H4 (cell line): ENCODE measurements at regions not wholly inside any gene's neighbourhood (a gene's known extent, or its start where the extent isn't known, plus 50 kb on each side); places are given as distances from the start of the nearest gene placed in this dataset.

Experiments used
- DNase-seq: peaks from one replicate; pipeline ENCODE4 v3.0.0-alpha.2; 2015; ENCODE audit warnings: low spot score

DNA sequence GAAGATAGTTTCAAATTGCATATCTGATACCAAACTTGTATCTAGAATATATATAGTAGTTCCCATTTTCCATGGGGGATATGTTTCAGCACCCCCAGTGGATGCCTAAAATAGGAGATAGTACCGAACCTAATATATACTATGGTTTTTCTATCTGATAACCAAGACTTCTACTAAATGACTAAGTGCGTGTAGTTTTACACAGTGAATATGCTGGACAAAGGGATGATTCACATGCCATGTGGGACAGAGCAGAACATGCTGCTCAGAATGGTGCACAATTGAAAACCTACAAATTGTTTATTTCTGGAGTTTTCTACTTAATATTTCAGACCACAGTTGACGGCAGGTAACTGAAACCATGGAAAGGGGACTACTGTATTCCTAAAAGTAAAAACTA, 73.4 kb upstream of the TP63 start:
- DNase-seq = no peak

DNA sequence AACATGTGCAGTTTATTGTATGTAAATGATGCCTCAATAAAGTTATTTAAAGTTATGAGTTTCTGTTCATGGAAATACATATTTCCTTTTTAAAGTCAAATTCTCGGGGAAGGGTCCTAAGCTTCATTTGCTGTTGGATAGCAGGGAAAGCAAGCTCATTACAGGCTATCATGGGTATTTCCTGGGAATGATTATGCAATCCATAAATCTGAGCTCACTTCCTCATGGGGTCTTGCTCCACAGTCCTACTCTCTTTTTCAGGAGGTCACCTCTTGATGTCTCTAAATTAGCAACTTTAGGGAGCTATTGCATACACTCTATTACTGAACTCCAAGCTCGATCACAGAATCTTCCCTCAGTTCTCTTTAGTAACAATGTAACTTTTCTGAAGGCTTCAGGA, 69.9 kb upstream of the TP63 start:
- DNase-seq = no peak

DNA sequence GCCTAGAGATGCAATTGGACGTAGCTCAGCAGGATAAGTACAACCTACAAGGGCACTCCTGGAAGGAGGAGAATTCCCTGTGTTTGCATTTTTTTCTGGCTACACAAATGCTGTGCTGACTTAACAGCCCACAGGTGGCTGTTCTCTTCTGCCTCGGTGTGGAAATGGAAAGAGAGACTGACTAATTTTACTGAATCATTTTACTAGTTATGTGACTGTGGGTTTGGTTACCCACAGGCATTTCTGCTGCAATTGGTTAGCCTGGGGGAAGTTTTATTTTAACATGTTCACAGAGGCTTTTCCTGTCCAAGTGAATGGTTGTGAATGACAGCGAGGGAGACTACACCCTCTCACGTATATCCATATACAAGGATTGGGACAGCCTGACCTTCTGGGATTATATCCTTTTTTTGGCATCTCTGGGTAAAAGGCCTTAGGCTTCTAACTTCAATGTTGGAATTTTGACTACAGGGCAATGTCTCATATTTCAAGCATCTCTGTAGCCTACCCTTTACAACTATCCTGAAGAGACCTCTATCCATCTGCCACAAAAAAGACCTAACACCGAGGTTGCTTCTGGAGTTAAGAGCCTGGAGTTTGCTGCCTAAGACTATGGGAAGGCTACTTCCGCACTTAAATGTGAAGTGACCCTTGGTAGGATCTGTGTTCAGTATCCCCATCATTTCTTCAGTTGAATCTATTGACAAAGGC, 67.2 kb upstream of the TP63 start:
- DNase-seq = peak; percentile 96

DNA sequence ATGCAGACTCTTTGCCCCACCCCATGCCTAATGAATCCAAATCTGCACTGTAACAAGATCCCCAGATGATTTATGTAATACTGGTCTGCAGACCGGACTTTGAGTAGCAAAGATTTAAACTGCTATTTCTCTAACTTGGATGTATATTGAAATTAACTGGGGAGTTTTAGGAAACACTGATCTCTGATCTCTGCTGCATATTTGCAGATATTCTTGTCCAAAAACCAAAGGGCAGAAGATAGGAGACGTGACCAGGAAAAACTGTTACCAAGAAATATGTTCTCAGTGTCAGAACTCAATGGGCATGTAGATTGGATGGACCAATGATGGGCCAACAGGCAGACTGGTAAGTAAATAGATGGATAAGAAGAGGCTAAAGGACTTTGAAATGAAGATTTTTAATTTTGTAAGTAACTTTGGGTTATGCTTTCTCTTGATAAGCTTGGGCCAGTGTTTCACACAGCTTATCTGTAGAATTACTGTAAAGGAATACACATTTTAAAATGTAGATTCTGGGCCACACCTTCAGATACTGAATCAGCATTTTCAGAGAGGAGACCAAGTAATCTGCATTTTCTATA, 64.5 kb upstream of the TP63 start:
- no peak for DNase-seq

DNA sequence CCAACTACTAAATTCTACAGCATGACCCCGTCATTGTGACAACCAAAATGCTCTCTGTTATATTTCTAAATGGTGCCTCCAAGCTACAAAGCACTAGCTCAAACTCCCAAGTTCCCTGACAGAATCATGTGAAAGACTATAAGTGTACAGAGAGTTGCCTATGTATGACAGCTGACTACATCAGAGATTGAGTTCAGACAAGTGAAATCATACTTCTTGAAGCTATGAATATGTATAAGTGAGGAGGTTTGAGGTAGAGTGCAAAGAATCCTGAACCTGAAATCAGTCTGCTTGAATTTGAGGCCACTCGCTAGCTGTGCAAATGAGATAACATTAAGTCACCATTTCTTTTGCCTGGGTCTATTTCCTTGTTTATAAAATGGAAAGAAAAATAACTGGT, 63.9 kb upstream of the TP63 start:
- no peak for DNase-seq

DNA sequence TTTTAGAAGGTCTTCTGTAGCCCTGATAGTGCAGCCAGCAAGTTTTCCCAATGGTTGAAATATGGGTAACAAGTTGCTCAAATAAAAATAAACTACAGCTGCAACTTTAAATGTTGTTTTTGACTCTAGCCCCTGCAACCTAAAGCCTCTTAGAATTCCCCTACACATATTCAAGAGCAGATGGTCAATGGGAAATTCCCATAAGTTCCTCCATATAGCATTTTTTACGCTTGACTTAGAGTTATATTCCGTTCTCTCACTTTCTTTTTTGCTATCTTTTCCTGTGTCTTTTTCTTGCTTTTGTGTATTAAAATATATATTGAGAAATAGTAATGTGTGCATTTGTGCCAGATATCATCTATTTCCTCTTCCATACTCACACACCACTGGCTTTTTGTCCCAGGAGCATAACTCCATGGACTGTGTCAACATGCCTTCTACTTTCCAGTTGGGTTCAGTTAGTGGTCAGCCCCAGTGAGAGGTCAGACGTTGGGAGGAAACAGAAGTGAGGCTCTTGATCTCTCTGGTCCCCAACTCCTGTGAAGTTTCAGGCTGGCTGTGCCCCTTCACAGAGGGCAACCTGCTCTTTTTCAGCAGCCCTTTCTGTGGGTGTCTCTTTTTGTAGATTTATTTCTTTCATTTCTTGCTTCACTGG, 63.3 kb upstream of the TP63 start:
- DNase-seq = no peak

DNA sequence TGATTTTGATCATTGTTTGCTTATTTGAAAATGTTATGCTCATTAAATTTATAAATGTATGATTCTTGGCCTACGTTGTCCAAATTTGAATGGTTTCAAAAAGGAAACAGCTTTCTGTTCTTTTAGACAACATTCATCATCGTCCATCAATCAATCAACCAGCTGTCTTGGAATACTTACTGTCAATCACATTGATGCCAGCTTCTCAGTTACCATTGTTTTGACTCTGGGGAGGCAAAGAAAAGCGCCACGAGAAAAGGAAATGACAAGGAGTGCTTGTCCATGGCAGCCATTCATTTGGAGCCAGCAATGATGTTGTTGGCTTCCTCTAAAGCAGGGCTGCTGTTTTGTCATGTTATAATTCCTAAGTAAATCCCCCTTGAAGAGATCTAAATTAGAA, 62.2 kb upstream of the TP63 start:
- DNase-seq = no peak

DNA sequence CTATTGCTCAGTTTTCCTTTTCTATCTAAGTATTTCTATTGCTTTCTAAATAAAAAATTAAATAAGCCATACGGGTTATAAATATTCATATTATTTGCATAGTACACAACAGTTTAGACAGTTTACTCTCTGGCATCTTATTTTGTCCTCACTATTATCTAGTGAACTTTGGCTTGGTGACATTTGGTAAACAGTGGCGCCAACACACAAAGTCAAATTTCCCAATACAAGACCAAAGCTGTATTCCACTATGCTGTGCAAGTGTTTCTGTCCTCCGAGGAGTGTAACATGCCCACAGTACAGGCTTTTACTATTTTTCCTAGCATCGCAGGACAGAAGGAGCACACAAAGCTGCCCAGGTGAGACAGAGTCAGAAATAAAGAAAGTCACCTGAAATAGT, 61.7 kb upstream of the TP63 start:
- no peak for DNase-seq

DNA sequence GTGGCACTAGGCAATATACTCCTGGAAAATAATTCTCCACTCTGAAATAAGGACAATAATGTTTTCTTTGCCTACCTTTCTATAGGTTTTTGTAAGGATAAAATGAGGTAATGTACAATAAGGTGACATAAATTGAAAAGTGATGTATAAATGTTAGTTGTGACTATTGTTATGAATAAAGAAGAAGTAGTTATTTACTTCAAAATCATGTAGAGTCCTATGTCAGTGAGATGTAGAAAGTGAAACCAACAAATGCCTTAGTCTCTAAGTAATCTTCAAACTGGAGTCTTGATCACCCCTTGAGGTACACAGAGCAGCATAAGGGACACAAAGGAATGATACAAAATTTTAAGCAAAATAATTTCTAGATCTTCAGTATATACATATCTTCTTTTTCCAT, 60.3 kb upstream of the TP63 start:
- no peak for DNase-seq

DNA sequence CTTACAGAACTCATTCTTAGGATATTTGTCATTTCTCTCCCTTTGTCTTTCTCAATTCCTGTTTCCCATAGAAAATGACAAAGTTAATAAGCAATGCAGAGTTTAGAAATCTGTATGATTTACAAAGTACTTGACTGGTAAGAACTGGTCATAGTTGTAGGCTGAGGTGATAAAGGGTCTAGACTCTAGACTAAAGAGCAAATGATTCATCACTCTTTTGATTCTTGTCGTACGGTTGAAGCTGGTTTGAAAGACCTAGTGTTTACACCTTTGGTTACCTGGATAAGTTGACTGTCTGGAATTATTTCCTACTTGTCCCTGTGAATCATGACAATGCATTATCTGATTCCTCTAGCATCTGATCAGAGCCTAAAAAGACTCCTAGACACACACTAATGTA, 58.9 kb upstream of the TP63 start:
- no peak for DNase-seq

DNA sequence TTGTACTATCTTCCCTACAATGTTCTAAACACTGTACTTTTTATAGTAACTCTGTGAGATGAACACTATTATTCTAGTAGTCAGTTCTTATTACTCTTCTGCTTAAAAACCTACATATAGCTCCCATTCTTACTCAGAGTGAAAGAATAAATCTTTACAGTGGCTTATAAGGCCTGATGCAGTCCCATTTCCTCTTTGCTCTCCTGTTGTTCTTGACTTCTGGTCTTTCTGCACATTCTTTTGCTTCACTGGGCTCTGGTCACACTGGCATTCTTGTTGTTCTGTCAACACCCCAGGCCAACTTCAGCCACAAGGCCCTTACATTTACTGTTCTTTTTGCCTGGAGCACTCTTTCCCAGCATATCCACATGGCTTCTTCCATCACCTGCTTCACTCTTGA, 58.2 kb upstream of the TP63 start:
- no peak for DNase-seq

DNA sequence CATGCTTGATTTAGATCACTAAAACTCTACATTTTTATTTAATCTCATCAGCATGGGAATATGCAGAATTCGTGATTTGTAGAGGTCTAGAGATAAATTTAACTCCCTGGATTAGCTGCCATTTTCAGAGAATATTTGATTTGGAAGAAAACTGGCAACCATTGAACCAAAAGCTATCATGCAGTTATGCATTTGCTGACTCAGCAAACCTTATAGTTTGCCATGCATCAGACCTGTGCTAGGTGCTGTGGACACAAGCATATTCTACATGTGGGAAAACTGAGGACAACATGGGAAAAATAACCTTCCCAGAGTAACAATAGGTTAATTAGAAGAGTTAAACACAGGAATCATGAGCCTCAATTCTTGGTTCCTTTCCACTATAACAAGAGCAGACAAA, 54.7 kb upstream of the TP63 start:
- no peak for DNase-seq

DNA sequence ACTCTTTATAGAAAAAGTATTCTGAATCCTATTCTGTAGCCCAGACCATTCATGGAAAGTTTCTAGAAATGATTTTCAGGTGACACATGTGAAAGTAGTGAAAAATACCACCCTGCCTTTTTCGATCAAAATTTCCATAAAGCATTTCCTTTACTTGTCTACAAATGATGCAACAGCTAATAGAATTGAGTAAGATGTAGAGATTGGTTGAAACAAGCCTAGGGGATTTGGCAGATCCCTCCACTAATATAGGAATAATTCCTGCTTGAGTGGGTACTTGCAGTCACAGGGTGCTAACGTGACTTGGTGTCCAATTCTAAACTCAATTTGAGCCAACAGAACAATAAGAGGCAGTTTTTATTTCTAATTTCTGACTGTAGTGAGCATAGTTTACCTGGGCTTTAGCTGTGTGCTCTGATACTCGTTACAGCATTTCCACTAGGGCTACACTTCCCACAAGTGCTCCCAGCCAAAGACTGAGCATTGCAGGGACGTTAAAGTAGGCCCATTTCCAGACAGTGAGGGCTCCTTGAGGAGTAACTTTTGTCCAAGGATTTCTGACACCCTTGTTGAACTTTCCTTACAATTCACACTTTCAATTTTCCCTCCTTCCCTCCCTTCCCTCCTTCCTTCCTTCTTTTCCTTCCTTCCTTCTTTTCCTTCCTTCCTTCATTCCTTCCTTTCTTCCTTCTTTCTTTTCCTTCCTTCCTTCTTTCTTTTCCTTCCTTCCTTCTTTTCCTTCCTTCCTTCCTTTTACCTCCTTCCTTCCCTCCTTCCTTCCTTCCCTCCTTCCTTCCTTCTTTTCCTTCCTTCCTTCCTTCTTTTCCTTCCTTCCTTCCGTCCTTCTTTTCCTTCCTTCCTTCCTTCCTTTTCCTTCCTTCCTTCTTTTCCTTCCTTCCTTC, 53.9 kb upstream of the TP63 start:
- DNase-seq = no peak

DNA sequence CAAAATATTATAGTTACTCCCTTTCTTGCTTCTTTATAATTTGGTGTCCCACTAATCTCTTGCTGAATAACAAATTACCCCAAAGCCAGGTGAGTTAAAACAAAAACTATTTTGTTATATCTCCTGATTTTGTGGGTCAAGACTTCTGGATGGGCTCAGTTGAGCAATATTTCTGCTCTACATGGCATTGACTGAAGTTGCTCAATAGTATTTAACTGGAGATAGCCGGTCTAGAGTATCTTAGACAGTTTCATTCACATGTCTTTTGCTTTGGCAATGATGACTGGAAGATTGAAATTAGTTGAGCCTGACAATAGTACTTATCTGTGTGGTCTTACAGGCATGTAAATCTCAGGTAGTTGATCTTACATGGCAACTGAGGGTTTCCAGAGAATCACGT, 51.0 kb upstream of the TP63 start:
- no peak for DNase-seq
